ENCODE measurements at regions not wholly inside any gene's neighbourhood (a gene's known extent, or its start where the extent isn't known, plus 50 kb on each side); places are given as distances from the start of the nearest gene placed in this dataset.

GRCh38 chr7:86248977-86249376, 394.7 kb upstream of the GRM3 start:
- ATAC-seq (no peak), DNase-seq (ENCODE audit: low read depth in 1 of 2, low spot score in 1 of 2) (no peak), FAIRE-seq (no peak)
- CTCF ChIA-PET: no interaction called here
- WGBS (ENCODE audit: missing lambda C conversion rate): 3% methylated on average over 1 of the region's 1 CpG
- Histone ChIP-seq H3K27ac (no peak overlapping the region), H3K4me3 (no peak overlapping the region), H3K4me2 (no peak overlapping the region), H3K9me3 (no peaks in the 10 kb centered on the region; the same call in 2 of the 3 replicates), H3K4me1 (no peaks in the 10 kb centered on the region)
- POLR2A ChIA-PET: no interaction called here
- TF ChIP-seq ATOH8 (CRISPR knock-in tag; IDR thresholded peaks at IDR 0.05; ENCODE audit: low read depth) (no peak), NFE2L2 (conservative IDR thresholded peaks at IDR 0.05; ENCODE audit: low read length) (no peak), GATA3 (IDR thresholded peaks at IDR 0.05; ENCODE audit: borderline replicate concordance) (no peak)
- TF ChIP-seq, protein P1, sequence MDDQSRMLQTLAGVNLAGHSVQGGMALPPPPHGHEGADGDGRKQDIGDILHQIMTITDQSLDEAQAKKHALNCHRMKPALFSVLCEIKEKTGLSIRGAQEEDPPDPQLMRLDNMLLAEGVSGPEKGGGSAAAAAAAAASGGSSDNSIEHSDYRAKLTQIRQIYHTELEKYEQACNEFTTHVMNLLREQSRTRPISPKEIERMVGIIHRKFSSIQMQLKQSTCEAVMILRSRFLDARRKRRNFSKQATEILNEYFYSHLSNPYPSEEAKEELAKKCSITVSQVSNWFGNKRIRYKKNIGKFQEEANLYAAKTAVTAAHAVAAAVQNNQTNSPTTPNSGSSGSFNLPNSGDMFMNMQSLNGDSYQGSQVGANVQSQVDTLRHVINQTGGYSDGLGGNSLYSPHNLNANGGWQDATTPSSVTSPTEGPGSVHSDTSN (IDR thresholded peaks at IDR 0.05): no peak
- TF ChIP-seq, protein P2, sequence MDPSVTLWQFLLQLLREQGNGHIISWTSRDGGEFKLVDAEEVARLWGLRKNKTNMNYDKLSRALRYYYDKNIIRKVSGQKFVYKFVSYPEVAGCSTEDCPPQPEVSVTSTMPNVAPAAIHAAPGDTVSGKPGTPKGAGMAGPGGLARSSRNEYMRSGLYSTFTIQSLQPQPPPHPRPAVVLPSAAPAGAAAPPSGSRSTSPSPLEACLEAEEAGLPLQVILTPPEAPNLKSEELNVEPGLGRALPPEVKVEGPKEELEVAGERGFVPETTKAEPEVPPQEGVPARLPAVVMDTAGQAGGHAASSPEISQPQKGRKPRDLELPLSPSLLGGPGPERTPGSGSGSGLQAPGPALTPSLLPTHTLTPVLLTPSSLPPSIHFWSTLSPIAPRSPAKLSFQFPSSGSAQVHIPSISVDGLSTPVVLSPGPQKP (IDR thresholded peaks at IDR 0.05; ENCODE audit: low read depth, low read length): no peak

- 0% methylated on average over 1 of the region's 1 CpG for WGBS (ENCODE audit: missing lambda C conversion rate)
- no peak overlapping the region for H3K27ac ChIP-seq
- no peak overlapping the region for H3K4me3 ChIP-seq
- TF ChIP-seq JUNB (IDR thresholded peaks at IDR 0.05): no peak
- no peak for TF ChIP-seq CEBPB (IDR thresholded peaks at IDR 0.05)
- no peak for TF ChIP-seq TP53 (CRISPR knock-in tag; IDR thresholded peaks at IDR 0.05)
- no peak for TF ChIP-seq CHD4 (IDR thresholded peaks at IDR 0.05; ENCODE audit: borderline replicate concordance)
- no peak for TF ChIP-seq HOXA7 (CRISPR knock-in tag; IDR thresholded peaks at IDR 0.05)
- TF ChIP-seq MAFK (IDR thresholded peaks at IDR 0.05; ENCODE audit: partially characterized antibody): no peak
- no peak for TF ChIP-seq MAZ (IDR thresholded peaks at IDR 0.05; ENCODE audit: borderline replicate concordance, low read depth, low read length)
- TF ChIP-seq, protein P3, sequence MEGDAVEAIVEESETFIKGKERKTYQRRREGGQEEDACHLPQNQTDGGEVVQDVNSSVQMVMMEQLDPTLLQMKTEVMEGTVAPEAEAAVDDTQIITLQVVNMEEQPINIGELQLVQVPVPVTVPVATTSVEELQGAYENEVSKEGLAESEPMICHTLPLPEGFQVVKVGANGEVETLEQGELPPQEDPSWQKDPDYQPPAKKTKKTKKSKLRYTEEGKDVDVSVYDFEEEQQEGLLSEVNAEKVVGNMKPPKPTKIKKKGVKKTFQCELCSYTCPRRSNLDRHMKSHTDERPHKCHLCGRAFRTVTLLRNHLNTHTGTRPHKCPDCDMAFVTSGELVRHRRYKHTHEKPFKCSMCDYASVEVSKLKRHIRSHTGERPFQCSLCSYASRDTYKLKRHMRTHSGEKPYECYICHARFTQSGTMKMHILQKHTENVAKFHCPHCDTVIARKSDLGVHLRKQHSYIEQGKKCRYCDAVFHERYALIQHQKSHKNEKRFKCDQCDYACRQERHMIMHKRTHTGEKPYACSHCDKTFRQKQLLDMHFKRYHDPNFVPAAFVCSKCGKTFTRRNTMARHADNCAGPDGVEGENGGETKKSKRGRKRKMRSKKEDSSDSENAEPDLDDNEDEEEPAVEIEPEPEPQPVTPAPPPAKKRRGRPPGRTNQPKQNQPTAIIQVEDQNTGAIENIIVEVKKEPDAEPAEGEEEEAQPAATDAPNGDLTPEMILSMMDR (IDR thresholded peaks at IDR 0.05): no peak
- TF ChIP-seq, protein P2 (IDR thresholded peaks at IDR 0.05; ENCODE audit: low read depth, low read length): no peak
- TF ChIP-seq FOXS1 (CRISPR knock-in tag; IDR thresholded peaks at IDR 0.05): no peak
- TF ChIP-seq, protein P4, sequence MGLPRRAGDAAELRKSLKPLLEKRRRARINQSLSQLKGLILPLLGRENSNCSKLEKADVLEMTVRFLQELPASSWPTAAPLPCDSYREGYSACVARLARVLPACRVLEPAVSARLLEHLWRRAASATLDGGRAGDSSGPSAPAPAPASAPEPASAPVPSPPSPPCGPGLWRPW (IDR thresholded peaks at IDR 0.05): no peak
- TF ChIP-seq NFE2L2 (conservative IDR thresholded peaks at IDR 0.05; ENCODE audit: low read length): no peak
- no peak for TF ChIP-seq KDM5A (IDR thresholded peaks at IDR 0.05)
- TF ChIP-seq BCL3 (IDR thresholded peaks at IDR 0.05): no peak
- no peak for TF ChIP-seq SREBF2 (IDR thresholded peaks at IDR 0.05)
- no peak for TF ChIP-seq MYC (IDR thresholded peaks at IDR 0.05; ENCODE audit: borderline replicate concordance, low read length)
- TF ChIP-seq HOXB13 (CRISPR knock-in tag; IDR thresholded peaks at IDR 0.05; ENCODE audit: low read depth): no peak
- no peak for TF ChIP-seq POLR2A (IDR thresholded peaks at IDR 0.05; ENCODE audit: low read length)
- ATAC-seq (no peak), FAIRE-seq (no peak), DNase-seq (ENCODE audit: low read depth in 1 of 2, low spot score in 1 of 2) (no peak)
- CTCF ChIA-PET: no interaction called here
- H3K4me1 ChIP-seq: no peaks in the 10 kb centered on the region
- POLR2A ChIA-PET: no interaction called here
- H3K4me2 ChIP-seq: no peak overlapping the region
- no peaks in the 10 kb centered on the region for H3K9me3 ChIP-seq
Measured at GRCh38 chr7:86243171-86243570, 400.5 kb upstream of the GRM3 start.

Measured in A549 (cell line).